GM13976 (cell line): ENCODE measurements at regions not wholly inside any gene's neighbourhood (a gene's known extent, or its start where the extent isn't known, plus 50 kb on each side); places are given as distances from the start of the nearest gene placed in this dataset.
"Not testable (repeated sequence)": the region's sequence is repeated elsewhere in the genome, so short reads cannot be mapped to it uniquely, and the experiment has no call there.

Experiments
- DNase-seq: peaks from one replicate; pipeline ENCODE4 v3.0.0; 2012; ENCODE audit warnings: low spot score
- in situ Hi-C: fragments of 300-500 bp; cut with MboI; formaldehyde crosslinking; loops from one replicate; pipeline ENCODE4 v1.12.0; 2022; ENCODE audit warnings: low sequenced_read_pairs, mixed read lengths, inconsistent platforms; ENCODE audit not compliant: unreplicated experiment
- TF ChIP-seq, protein P1 (sequence below): IDR thresholded peaks from 2 replicates; pipeline ENCODE4 v1.5.1; 2012; ENCODE audit warnings: borderline replicate concordance, mild to moderate bottlenecking; ENCODE audit not compliant: insufficient read depth; ENCODE audit errors: extremely low read depth, missing control alignments, control extremely low read depth

DNA sequence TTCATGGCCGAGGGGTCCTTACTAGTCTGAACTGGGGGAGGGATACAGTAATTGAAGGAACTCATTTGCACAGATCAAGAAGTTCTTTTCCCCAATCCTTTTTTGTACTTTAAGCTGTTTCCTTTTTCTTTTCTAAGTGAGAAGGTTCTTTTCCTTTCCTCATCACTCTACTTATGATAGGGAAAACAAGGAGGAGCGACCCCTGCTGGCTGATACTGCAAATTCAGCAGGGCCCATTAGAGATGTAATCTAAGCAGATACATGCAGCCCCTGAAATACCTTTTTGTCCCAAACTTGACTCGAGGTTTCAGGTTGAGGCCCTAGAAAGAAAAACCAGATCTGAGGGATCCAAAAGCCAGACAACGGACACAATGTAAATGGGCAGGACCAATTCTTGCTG is 305.5 kb downstream of the DNAJB9 start:
- TF ChIP-seq, protein P1, sequence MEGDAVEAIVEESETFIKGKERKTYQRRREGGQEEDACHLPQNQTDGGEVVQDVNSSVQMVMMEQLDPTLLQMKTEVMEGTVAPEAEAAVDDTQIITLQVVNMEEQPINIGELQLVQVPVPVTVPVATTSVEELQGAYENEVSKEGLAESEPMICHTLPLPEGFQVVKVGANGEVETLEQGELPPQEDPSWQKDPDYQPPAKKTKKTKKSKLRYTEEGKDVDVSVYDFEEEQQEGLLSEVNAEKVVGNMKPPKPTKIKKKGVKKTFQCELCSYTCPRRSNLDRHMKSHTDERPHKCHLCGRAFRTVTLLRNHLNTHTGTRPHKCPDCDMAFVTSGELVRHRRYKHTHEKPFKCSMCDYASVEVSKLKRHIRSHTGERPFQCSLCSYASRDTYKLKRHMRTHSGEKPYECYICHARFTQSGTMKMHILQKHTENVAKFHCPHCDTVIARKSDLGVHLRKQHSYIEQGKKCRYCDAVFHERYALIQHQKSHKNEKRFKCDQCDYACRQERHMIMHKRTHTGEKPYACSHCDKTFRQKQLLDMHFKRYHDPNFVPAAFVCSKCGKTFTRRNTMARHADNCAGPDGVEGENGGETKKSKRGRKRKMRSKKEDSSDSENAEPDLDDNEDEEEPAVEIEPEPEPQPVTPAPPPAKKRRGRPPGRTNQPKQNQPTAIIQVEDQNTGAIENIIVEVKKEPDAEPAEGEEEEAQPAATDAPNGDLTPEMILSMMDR: no peak
- in situ Hi-C loops: no loop called here
- DNase-seq: no peak

DNA sequence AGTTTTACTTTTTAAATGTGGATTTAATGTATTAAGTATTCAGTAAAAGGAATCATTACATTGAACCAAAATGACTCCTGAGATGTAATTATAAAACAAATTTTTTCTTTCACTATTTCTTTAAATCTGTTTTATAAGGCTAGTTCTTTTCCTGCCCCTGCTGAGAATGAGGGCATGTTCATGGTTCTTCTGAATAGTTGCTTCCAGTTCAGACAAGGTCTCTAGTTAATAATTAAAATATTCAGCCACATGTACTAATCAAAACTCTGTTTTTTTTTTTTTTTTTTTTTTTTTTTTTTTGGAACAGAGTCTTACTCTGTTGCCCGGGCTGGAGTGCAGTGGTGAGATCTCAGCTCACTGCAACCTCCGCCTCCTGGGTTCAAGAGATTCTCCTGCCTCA is 321.2 kb downstream of the DNAJB9 start:
- in situ Hi-C loops: no loop called here
- TF ChIP-seq, protein P1: no peak
- DNase-seq: no peak

DNA sequence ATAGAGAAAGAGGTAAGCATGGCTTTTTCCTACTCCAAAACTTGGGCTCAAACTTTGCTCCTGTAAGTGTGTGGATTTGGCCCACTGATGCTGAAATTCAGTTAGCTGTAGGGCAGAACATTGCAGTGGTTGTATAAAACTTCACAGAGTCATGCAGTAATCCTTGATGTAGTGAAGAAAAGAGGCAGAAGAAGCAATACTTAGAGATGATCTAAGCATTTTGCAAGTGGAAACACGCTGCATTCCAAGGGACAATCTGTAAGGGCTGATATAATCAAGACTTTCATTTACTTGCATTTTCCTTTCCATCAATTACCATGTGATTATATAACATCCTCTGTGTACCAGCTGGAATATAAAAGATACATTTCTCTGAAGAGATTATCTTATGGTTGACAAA is 338.8 kb downstream of the DNAJB9 start:
- TF ChIP-seq, protein P1: no peak
- in situ Hi-C loops: no loop called here
- no peak for DNase-seq

DNA sequence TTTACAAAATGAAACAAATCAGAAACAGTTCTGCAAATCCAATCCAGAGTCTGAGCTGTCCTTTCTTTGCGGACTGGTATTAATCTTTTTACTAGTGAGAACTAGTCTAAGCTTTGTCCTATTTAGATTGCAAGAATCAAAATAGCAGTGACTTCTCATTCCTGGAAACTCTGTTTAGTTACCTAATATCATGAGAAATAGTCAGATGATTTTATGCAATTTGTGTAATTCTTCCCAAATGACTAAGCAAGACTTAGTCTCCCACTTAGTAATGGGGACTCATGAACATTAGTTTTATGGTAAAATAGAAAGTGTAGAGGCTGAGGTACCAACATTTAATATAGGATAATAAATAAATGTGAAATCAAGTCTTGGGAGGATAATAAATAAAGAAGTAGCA is 341.3 kb downstream of the DNAJB9 start:
- no peak for DNase-seq
- in situ Hi-C loops: no loop called here
- TF ChIP-seq, protein P1: no peak

DNA sequence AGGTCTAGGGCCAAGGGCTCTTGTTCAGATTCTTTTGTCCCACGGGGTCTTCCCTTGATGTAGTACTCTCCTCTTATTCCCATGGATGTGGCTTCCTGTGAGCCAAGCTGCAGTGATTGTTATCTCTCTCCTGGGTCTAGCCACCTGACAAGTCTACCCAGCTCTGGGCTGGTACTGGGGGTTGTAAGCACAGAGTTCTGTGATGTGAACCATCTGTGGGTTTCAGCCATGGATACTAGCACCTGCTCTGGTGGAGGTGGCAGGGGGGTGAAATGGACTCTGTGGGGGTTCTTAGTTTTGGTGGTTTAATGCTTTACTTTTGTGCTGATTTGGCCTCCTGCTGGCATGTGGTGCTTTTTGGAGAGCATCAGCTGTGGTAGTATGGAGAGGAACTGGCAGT is 350.8 kb downstream of the DNAJB9 start:
- DNase-seq: no peak
- TF ChIP-seq, protein P1: no peak
- in situ Hi-C loops: no loop called here

DNA sequence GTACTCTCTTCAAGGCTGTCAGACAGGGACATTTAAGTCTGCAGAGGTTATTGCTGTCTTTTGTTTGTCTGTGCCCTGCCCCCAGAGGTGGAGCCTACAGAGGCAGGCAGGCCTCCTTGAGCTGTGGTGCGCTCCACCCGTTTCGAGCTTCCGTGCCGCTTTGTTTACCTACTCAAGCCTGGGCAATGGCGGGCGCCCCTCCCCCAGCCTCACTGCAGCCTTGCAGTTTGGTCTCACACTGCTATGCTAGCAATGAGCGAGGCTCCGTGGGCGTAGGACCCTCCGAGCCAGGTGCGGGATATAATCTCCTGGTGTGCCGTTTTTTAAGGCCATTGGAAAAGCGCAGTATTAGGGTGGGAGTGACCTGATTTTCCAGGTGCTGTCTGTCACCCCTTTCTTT is 373.4 kb downstream of the DNAJB9 start:
- in situ Hi-C loops, DNase-seq: not testable (repeated sequence)

DNA sequence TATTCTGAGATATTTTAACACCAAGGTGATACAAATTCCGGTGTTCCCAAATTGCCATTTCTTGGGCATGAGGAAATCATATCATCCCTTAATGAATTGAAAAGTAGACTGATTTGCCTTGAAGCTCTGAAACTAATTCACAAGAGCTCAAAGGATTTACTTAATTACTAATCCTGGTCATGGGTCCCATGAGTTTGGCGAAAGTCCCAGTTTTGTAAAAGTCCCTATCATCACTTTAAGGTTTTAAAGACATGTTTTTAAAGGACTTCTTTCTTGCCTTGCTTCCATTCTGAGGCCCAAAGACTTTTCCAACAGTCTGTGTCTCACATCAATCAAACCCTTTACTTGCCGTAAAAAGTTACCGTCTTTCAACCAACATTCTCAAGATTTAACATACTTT is 377.9 kb downstream of the DNAJB9 start:
- TF ChIP-seq, protein P1: no peak
- in situ Hi-C loops: no loop called here
- DNase-seq: no peak
